ENCODE measurements at regions not wholly inside any gene's neighbourhood (a gene's known extent, or its start where the extent isn't known, plus 50 kb on each side); places are given as distances from the start of the nearest gene placed in this dataset.

DNA sequence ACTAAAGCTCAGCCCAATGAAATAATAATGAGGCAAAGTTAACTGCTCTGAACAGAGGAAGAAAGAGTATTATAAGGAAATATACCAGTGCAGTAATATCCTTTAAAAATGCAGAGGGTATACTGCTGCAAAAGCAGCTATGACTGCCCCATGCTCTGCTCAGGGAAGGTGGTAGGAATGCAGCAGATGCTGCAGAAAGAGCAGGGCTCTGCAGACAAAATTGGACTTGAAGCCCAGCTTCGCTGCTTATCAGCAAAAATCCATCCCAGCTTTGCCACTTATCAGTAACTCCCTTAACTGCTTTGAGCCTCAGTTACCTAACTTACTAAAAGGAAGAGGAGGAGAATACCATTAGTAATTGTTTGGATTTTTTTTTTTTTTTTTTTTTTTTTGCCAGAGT, 533.8 kb upstream of the CDH5 start:
- TF ChIP-seq POLR2AphosphoS5 (IDR thresholded peaks at IDR 0.05) (no peak), POLR2A (IDR thresholded peaks at IDR 0.05) (no peak), EP300 (IDR thresholded peaks at IDR 0.05) (no peak)
- TF ChIP-seq, protein P1, sequence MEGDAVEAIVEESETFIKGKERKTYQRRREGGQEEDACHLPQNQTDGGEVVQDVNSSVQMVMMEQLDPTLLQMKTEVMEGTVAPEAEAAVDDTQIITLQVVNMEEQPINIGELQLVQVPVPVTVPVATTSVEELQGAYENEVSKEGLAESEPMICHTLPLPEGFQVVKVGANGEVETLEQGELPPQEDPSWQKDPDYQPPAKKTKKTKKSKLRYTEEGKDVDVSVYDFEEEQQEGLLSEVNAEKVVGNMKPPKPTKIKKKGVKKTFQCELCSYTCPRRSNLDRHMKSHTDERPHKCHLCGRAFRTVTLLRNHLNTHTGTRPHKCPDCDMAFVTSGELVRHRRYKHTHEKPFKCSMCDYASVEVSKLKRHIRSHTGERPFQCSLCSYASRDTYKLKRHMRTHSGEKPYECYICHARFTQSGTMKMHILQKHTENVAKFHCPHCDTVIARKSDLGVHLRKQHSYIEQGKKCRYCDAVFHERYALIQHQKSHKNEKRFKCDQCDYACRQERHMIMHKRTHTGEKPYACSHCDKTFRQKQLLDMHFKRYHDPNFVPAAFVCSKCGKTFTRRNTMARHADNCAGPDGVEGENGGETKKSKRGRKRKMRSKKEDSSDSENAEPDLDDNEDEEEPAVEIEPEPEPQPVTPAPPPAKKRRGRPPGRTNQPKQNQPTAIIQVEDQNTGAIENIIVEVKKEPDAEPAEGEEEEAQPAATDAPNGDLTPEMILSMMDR (IDR thresholded peaks at IDR 0.05) = no peak

Data from suprapubic skin (tissue), 4 donors.